Heart left ventricle (tissue), 16 donors: ENCODE measurements at regions not wholly inside any gene's neighbourhood (a gene's known extent, or its start where the extent isn't known, plus 50 kb on each side); places are given as distances from the start of the nearest gene placed in this dataset.

Source experiments
- ATAC-seq, 4 donors: fragments of 200-7000 bp; cut with Tn5 transposase; one replicate each; pipeline ENCODE4 v1.9.1; 2020 to 2022; ENCODE audit warnings: moderate library complexity in 4 of 4, mild to moderate bottlenecking in 3 of 4, moderate number of reproducible peaks in 1 of 4
- DNase-seq, 5 donors: peaks; one replicate each; pipeline ENCODE4 v3.0.0-alpha.2; 2020
- H3K27ac ChIP-seq, 12 donors: fragments of 200-600 bp; sonication (generic) in 4 of 12; one replicate each; pipeline versions ENCODE4 v1.5.0 to v1.8.0; 2016 to 2022; ENCODE audit warnings: mild to moderate bottlenecking in 2 of 12
- H3K27me3 ChIP-seq, 9 donors: fragments of 200-600 bp; sonication (generic) in 2 of 9; one replicate each; pipeline versions ENCODE4 v1.5.1 to v1.8.0; 2016 to 2022; ENCODE audit warnings: mild to moderate bottlenecking in 3 of 9
- H3K36me3 ChIP-seq, 9 donors: fragments of 200-600 bp; sonication (generic) in 2 of 9; one replicate each; pipeline versions ENCODE4 v1.5.0 to v1.8.0; 2018 to 2022; ENCODE audit warnings: mild to moderate bottlenecking in 2 of 9
- H3K4me1 ChIP-seq, 12 donors: fragments of 200-600 bp; sonication (generic) in 4 of 12; one replicate each; pipeline versions ENCODE4 v1.5.0 to v1.8.0; 2016 to 2022; ENCODE audit warnings: mild to moderate bottlenecking in 3 of 12
- H3K4me3 ChIP-seq, 12 donors: fragments of 200-600 bp; sonication (generic) in 4 of 12; one replicate each; pipeline versions ENCODE4 v1.5.0 to v1.8.0; 2017 to 2022; ENCODE audit warnings: mild to moderate bottlenecking in 9 of 12, moderate library complexity in 4 of 12
- H3K9me3 ChIP-seq, 12 donors: fragments of 200-600 bp; sonication (generic) in 4 of 12; one replicate each; pipeline versions ENCODE4 v1.5.0 to v1.8.0; 2016 to 2022; ENCODE audit warnings: mild to moderate bottlenecking in 1 of 12
- CTCF ChIP-seq, 12 donors: fragments of 200-600 bp; sonication (generic) in 4 of 12; IDR thresholded peaks; one replicate each; pipeline versions ENCODE4 v1.5.0 to v1.8.0; 2018 to 2022; ENCODE audit warnings: antibody characterized with exemption in 12 of 12, mild to moderate bottlenecking in 5 of 12
- POLR2A ChIP-seq, 2 donors: fragments of 450-650 bp; IDR thresholded peaks; one replicate each; pipeline ENCODE4 v1.6.1; 2017; ENCODE audit warnings: antibody characterized with exemption in 2 of 2, mild to moderate bottlenecking in 2 of 2, moderate library complexity in 2 of 2
- WGBS, 4 donors: extraction: QIAGEN DNeasy Blood & Tissue Kit in 2 of 4; methylation state at CpG; one replicate each; pipeline versions ENCODE4 v1.1.5 to v1.1.7; 2013 to 2018; 5-methylcytosine and 5-hydroxymethylcytosine counted together
- intact Hi-C, 10 donors: fragments of 100-400 bp; cut with DNase I; formaldehyde crosslinking; loops; one replicate each; pipeline versions ENCODE4 v1.11.1 to v1.14.2; 2022
- donor health status: ischemic (EF 13 %, LVEDD 7.1; RV severe dilation, severe dysfunction).
- donor health status: healthy with polysubstance abuse.
- donor health status: DM: no; HTN: yes; CAD: no.
- donor health status: DM: no; HTN: no; CAD: no.
- donor health status: ischemic (EF 25% LVEDD 6.9; RV normal size, moderate dysfunction).
- donor health status: ischemic (EF 25% LVEDD 5.7; RV mildly dilated, moderate dysfunction).
- donor health status: healthy.
- donor health status: DM: yes; HTN: yes; CAD: no.
- donor health status: ischemic (EF 35%, LVEDD 5.7; RV mildly dilated, moderate dysfunction).
- donor health status: nonischemic (EF 11% LVEDD 7.7; RV severe dilation, severe dysfunction).
- donor health status: DM: yes; HTN: yes; CAD: no.
- donor health status: PGD.
- donor health status: ischemic (EF 29% LVEDD 5.4; RV normal size, mild dysfunction).
- donor health status: nonischemic (EF 23%, LVEDD 6.1; RV moderate dilation, normal function).

- WGBS, 4 donors, result 78 to 82% (median 79%) methylated on average over 5 of the region's 5 CpGs
Observed at GRCh38 chr3:88824666-88825564, 282.5 kb upstream of the EPHA3 start.

DNA sequence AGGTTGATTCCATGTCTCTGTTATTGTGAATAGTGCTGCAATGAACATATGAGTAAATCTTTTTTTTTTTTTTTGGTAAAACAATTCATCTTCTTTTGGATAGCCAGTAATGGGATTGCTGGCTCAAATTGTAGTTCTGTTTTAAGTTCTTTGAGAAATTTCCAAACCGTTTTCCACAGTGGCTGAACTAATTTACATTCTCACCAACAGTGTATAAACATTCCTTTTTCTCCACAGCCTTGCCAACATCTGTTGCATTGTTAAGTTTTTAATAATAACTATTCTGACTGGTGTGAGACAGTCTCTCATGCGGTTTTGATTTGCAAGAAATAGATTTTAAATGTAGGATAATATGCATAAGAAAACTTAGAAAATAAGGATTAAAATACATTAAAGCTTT, 279.0 kb upstream of the EPHA3 start:
- peaks cover 0 to 8% (median 0%) of the 10 kb centered on the region in 12 donors for H3K9me3 ChIP-seq
- ATAC-seq, result no peak
- no peak for DNase-seq
- H3K4me1 ChIP-seq, result no peaks in the 10 kb centered on the region
- intact Hi-C loops, result no loop called here
- H3K27me3 ChIP-seq, result no peaks in the 10 kb centered on the region
- WGBS, 4 donors, result 64 to 77% (median 71%) methylated on average over 2 of the region's 2 CpGs
- no peaks in the 10 kb centered on the region for H3K36me3 ChIP-seq
- H3K27ac ChIP-seq, result no peak overlapping the region
- H3K4me3 ChIP-seq, result no peak overlapping the region
- TF ChIP-seq POLR2A (IDR thresholded peaks at IDR 0.05) (no peak), CTCF (IDR thresholded peaks at IDR 0.05) (no peak)

More at GRCh38 chr3:88824666-88825564, 282.5 kb upstream of the EPHA3 start:
- intact Hi-C loops, result no loop called here
- Histone ChIP-seq H3K27ac (no peak overlapping the region), H3K36me3 (no peaks in the 10 kb centered on the region), H3K4me3 (no peak overlapping the region), H3K4me1 (no peaks in the 10 kb centered on the region), H3K27me3 (no peaks in the 10 kb centered on the region), H3K9me3 (peaks cover 0 to 8% (median 0%) of the 10 kb centered on the region in 12 donors)
- TF ChIP-seq CTCF (IDR thresholded peaks at IDR 0.05), result no peak
- no peak for TF ChIP-seq POLR2A (IDR thresholded peaks at IDR 0.05)
- ATAC-seq, result no peak
- no peak for DNase-seq

- no peak overlapping the region for H3K27ac ChIP-seq
- TF ChIP-seq CTCF (IDR thresholded peaks at IDR 0.05) (no peak), POLR2A (IDR thresholded peaks at IDR 0.05) (no peak)
- H3K36me3 ChIP-seq, result no peaks in the 10 kb centered on the region
- DNase-seq, result no peak
- no peak for ATAC-seq
- peaks cover 0 to 5% (median 0%) of the 10 kb centered on the region in 12 donors for H3K9me3 ChIP-seq
- intact Hi-C loops, result no loop called here
- H3K27me3 ChIP-seq, result no peaks in the 10 kb centered on the region
- no peaks in the 10 kb centered on the region for H3K4me1 ChIP-seq
- H3K4me3 ChIP-seq, result no peak overlapping the region
- WGBS, 4 donors, result 86 to 94% (median 88%) methylated on average over 2 of the region's 2 CpGs
Observed at GRCh38 chr3:88852606-88853005, 254.8 kb upstream of the EPHA3 start.

- ATAC-seq (no peak), DNase-seq (no peak)
- 84 to 85% (median 84%) methylated on average over 3 of the region's 3 CpGs for WGBS, 4 donors
- intact Hi-C loops, result no loop called here
- no peaks in the 10 kb centered on the region for H3K4me1 ChIP-seq
- no peaks in the 10 kb centered on the region for H3K36me3 ChIP-seq
- TF ChIP-seq POLR2A (IDR thresholded peaks at IDR 0.05), result no peak
- no peak for TF ChIP-seq CTCF (IDR thresholded peaks at IDR 0.05)
- no peak overlapping the region for H3K4me3 ChIP-seq
- no peak overlapping the region for H3K27ac ChIP-seq
- no peaks in the 10 kb centered on the region for H3K9me3 ChIP-seq
- no peaks in the 10 kb centered on the region for H3K27me3 ChIP-seq
Observed at GRCh38 chr3:88863196-88863595, 244.2 kb upstream of the EPHA3 start.
